ENCODE measurements at regions not wholly inside any gene's neighbourhood (a gene's known extent, or its start where the extent isn't known, plus 50 kb on each side); places are given as distances from the start of the nearest gene placed in this dataset.

DNA sequence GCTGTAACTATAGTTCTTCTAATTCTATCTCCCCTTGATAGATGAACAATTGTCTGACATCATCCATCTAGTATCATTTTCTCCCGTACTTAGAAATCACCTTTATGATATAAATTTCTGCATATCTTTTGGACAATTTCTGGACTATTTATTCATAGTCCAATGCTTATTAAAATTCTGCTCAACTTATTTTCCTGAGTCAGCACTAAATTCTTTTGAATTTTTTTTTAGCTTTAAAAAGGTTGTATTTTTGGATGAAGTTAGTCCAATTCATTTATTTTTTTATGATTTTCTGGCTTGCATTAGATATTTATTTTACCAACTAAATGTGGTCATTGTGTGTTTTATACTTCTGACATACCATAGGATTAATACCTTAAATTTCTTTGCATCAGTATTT is 538.5 kb upstream of the DCC start:
- H3K4me1 Mint-ChIP-seq, result peaks cover 15% of the 10 kb centered on the region
- H3K27ac Mint-ChIP-seq (ENCODE audit: unreplicated experiment), result no peak overlapping the region
- H3K27me3 Mint-ChIP-seq (ENCODE audit: low read depth), result no peaks in the 10 kb centered on the region
- H3K4me3 Mint-ChIP-seq, result no peak overlapping the region
- H3K36me3 Mint-ChIP-seq (ENCODE audit: low read depth), result no peaks in the 10 kb centered on the region
- TF ChIP-seq, protein P1, sequence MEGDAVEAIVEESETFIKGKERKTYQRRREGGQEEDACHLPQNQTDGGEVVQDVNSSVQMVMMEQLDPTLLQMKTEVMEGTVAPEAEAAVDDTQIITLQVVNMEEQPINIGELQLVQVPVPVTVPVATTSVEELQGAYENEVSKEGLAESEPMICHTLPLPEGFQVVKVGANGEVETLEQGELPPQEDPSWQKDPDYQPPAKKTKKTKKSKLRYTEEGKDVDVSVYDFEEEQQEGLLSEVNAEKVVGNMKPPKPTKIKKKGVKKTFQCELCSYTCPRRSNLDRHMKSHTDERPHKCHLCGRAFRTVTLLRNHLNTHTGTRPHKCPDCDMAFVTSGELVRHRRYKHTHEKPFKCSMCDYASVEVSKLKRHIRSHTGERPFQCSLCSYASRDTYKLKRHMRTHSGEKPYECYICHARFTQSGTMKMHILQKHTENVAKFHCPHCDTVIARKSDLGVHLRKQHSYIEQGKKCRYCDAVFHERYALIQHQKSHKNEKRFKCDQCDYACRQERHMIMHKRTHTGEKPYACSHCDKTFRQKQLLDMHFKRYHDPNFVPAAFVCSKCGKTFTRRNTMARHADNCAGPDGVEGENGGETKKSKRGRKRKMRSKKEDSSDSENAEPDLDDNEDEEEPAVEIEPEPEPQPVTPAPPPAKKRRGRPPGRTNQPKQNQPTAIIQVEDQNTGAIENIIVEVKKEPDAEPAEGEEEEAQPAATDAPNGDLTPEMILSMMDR (conservative IDR thresholded peaks at IDR 0.05), result no peak
- H3K9me3 Mint-ChIP-seq, result peaks cover 6% of the 10 kb centered on the region
- no peak for DNase-seq (ENCODE audit: low read depth, low spot score)

DNA sequence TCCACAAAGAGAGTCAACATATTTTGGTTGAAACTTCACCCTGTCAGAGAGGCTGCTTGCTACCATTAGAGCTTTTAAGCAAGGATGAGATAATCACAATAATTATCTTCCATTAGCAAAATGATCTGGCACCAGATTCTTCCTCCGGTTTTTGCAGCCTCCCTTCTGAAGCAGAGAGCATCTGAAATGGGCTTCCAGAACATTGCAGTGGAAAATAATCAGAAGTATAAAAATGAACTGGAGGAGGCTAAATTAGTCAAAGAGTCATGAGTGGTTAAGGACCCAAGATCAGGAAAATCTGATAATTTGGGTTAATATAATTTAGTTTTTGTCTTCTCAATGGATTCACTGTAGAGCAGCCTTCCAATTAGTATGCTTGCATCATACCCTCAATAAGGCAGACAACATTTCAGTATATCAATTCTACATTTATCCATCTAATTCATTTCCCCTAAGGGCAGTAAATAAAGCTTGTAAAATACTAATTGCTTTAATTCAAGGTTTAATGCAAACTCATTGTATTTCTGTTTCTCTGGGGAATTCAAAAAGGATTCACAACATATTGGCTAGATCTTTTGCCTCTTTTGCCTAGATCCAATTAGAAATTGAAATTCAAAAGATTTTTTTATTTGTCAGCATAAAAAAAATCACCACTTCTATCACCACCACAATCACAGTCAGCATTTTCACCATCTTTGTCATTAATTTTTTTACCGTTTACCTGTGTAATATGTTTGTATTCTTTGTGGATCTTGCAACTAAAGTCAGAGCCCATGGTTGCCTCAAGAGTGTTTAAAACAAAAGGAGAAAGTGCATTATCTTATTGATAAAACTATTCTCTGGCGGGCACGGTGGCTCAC is 537.2 kb upstream of the DCC start:
- Mint-ChIP-seq H3K27ac (ENCODE audit: unreplicated experiment) (no peak overlapping the region), H3K36me3 (ENCODE audit: low read depth) (no peaks in the 10 kb centered on the region), H3K4me3 (no peak overlapping the region), H3K4me1 (peaks cover 15% of the 10 kb centered on the region), H3K27me3 (ENCODE audit: low read depth) (no peaks in the 10 kb centered on the region), H3K9me3 (peaks cover 6% of the 10 kb centered on the region)
- TF ChIP-seq, protein P1 (conservative IDR thresholded peaks at IDR 0.05), result no peak
- no peak for DNase-seq (ENCODE audit: low read depth, low spot score)

- DNase-seq (ENCODE audit: low read depth, low spot score), result no peak
- TF ChIP-seq, protein P1 (conservative IDR thresholded peaks at IDR 0.05), result no peak
- Mint-ChIP-seq H3K9me3 (no peaks in the 10 kb centered on the region), H3K27ac (ENCODE audit: unreplicated experiment) (no peak overlapping the region), H3K4me1 (peaks cover 15% of the 10 kb centered on the region), H3K27me3 (ENCODE audit: low read depth) (no peaks in the 10 kb centered on the region), H3K4me3 (no peak overlapping the region), H3K36me3 (ENCODE audit: low read depth) (no peaks in the 10 kb centered on the region)
These were observed 532.7 kb upstream of the DCC start for GRCh38 chr18:51807336-51807735.

- H3K4me1 Mint-ChIP-seq, result no peaks in the 10 kb centered on the region
- no peaks in the 10 kb centered on the region for H3K36me3 Mint-ChIP-seq (ENCODE audit: low read depth)
- H3K9me3 Mint-ChIP-seq, result no peaks in the 10 kb centered on the region
- no peaks in the 10 kb centered on the region for H3K27me3 Mint-ChIP-seq (ENCODE audit: low read depth)
- H3K4me3 Mint-ChIP-seq, result no peak overlapping the region
- DNase-seq (ENCODE audit: low read depth, low spot score), result no peak
- no peak overlapping the region for H3K27ac Mint-ChIP-seq (ENCODE audit: unreplicated experiment)
- TF ChIP-seq, protein P1 (conservative IDR thresholded peaks at IDR 0.05), result no peak
These were observed 528.1 kb upstream of the DCC start for GRCh38 chr18:51811883-51812282.

DNA sequence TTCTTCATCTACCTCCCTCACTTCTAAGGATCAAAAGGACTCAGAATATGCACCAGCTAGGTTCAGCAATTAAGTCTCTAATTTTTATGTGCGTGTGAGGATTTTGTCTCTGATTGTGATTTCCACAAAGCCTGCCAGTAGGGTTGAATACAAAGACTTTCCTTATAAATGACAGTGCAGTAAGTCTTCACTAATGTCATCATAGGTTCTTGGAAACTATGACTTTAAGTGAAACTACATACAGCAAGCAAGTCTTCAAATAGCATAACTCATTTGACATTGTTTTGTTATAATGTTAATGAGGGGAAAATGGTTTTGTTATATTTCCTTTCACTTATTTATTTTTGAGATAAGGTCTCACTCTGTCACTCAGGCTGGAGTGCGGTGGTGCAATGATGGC is 526.3 kb upstream of the DCC start:
- H3K4me3 Mint-ChIP-seq, result no peak overlapping the region
- no peaks in the 10 kb centered on the region for H3K36me3 Mint-ChIP-seq (ENCODE audit: low read depth)
- no peaks in the 10 kb centered on the region for H3K27me3 Mint-ChIP-seq (ENCODE audit: low read depth)
- no peaks in the 10 kb centered on the region for H3K9me3 Mint-ChIP-seq
- H3K4me1 Mint-ChIP-seq, result no peaks in the 10 kb centered on the region
- H3K27ac Mint-ChIP-seq (ENCODE audit: unreplicated experiment), result no peak overlapping the region
- DNase-seq (ENCODE audit: low read depth, low spot score), result no peak
- TF ChIP-seq, protein P1 (conservative IDR thresholded peaks at IDR 0.05), result no peak
